ENCODE measurements at regions not wholly inside any gene's neighbourhood (a gene's known extent, or its start where the extent isn't known, plus 50 kb on each side); places are given as distances from the start of the nearest gene placed in this dataset.

- no peak for DNase-seq
These were observed 173.7 kb downstream of the NR4A2 start for GRCh38 chr2:156158808-156159207.

- no peak for DNase-seq
These were observed 174.9 kb downstream of the NR4A2 start for GRCh38 chr2:156157670-156158069.

GRCh38 chr2:156156580-156156979 is 175.9 kb downstream of the NR4A2 start:
- DNase-seq: no peak

GRCh38 chr2:156155319-156155718 is 177.2 kb downstream of the NR4A2 start:
- no peak for DNase-seq

- DNase-seq: no peak
These were observed 181.2 kb downstream of the NR4A2 start for GRCh38 chr2:156151351-156151750.

- DNase-seq: no peak
These were observed 184.8 kb downstream of the NR4A2 start for GRCh38 chr2:156147594-156148330.

- no peak for DNase-seq
These were observed 186.5 kb downstream of the NR4A2 start for GRCh38 chr2:156145976-156146375.

- DNase-seq: no peak
These were observed 187.1 kb downstream of the NR4A2 start for GRCh38 chr2:156145469-156145868.

- DNase-seq: no peak
These were observed 196.0 kb downstream of the NR4A2 start for GRCh38 chr2:156136566-156136965.

GRCh38 chr2:156134887-156135286 is 197.6 kb downstream of the NR4A2 start:
- no peak for DNase-seq

GRCh38 chr2:156132941-156133340 is 199.6 kb downstream of the NR4A2 start:
- DNase-seq: no peak

GRCh38 chr2:156132130-156132529 is 200.4 kb downstream of the NR4A2 start:
- DNase-seq: no peak

GRCh38 chr2:156129227-156129626 is 203.3 kb downstream of the NR4A2 start:
- DNase-seq: no peak

GRCh38 chr2:156125018-156125417 is 207.5 kb downstream of the NR4A2 start:
- DNase-seq: no peak

GRCh38 chr2:156124458-156124857 is 208.1 kb downstream of the NR4A2 start:
- no peak for DNase-seq

- DNase-seq: no peak
These were observed 213.6 kb downstream of the NR4A2 start for GRCh38 chr2:156118753-156119416.

GRCh38 chr2:156116113-156116512 is 216.4 kb downstream of the NR4A2 start:
- DNase-seq: no peak

- no peak for DNase-seq
These were observed 217.2 kb downstream of the NR4A2 start for GRCh38 chr2:156115338-156115737.

GRCh38 chr2:156112323-156112722 is 220.2 kb downstream of the NR4A2 start:
- DNase-seq: no peak

- DNase-seq: no peak
These were observed 221.6 kb downstream of the NR4A2 start for GRCh38 chr2:156110890-156111289.

GRCh38 chr2:156099382-156099781 is 233.1 kb downstream of the NR4A2 start:
- no peak for DNase-seq

- no peak for DNase-seq
These were observed 234.0 kb downstream of the NR4A2 start for GRCh38 chr2:156098506-156098905.

- DNase-seq: no peak
These were observed 243.9 kb downstream of the NR4A2 start for GRCh38 chr2:156088587-156088986.

GRCh38 chr2:156087875-156088274 is 244.6 kb downstream of the NR4A2 start:
- no peak for DNase-seq
